ENCODE measurements at regions not wholly inside any gene's neighbourhood (a gene's known extent, or its start where the extent isn't known, plus 50 kb on each side); places are given as distances from the start of the nearest gene placed in this dataset.

- TF ChIP-seq, protein P1, sequence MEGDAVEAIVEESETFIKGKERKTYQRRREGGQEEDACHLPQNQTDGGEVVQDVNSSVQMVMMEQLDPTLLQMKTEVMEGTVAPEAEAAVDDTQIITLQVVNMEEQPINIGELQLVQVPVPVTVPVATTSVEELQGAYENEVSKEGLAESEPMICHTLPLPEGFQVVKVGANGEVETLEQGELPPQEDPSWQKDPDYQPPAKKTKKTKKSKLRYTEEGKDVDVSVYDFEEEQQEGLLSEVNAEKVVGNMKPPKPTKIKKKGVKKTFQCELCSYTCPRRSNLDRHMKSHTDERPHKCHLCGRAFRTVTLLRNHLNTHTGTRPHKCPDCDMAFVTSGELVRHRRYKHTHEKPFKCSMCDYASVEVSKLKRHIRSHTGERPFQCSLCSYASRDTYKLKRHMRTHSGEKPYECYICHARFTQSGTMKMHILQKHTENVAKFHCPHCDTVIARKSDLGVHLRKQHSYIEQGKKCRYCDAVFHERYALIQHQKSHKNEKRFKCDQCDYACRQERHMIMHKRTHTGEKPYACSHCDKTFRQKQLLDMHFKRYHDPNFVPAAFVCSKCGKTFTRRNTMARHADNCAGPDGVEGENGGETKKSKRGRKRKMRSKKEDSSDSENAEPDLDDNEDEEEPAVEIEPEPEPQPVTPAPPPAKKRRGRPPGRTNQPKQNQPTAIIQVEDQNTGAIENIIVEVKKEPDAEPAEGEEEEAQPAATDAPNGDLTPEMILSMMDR (conservative IDR thresholded peaks at IDR 0.05; ENCODE audit: low read depth, low read length), result no peak
- no peak for TF ChIP-seq EZH2phosphoT487 (IDR thresholded peaks at IDR 0.05; ENCODE audit: borderline replicate concordance, low read length)
These were observed 90.8 kb upstream of the PIK3C3 start for GRCh38 chr18:41864216-41864615.
